GM21360 (cell line): ENCODE measurements at regions not wholly inside any gene's neighbourhood (a gene's known extent, or its start where the extent isn't known, plus 50 kb on each side); places are given as distances from the start of the nearest gene placed in this dataset.
"Not testable (repeated sequence)": the region's sequence is repeated elsewhere in the genome, so short reads cannot be mapped to it uniquely, and the experiment has no call there.

ENCODE experiments used
- ATAC-seq: cut with Tn5 transposase; IDR thresholded peaks from one replicate; pipeline ENCODE4 v1.9.1; 2021; ENCODE audit warnings: mild to moderate bottlenecking, moderate library complexity; ENCODE audit not compliant: unreplicated experiment

DNA sequence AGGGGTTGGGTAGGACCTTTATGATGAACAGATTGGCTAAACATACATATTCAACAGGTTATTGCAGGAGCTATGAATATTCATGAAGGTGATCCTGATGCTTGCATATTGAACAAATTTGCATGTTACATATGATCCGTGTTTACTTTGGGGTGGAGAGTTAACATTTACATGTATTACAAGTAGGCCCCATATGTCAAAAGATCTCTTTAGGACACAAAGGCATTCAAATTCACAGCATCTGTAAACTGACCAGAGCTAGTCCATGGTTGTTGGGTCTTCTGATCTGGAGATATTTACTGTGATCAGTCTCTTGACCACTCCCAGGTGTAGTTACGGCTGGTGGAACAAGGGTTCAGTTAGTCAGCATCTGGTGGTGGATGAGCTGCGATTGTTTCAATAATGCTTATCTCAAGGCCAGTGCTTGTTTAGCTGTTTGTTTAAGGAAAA lies 80.4 kb downstream of the PMAIP1 start:
- no peak for ATAC-seq

DNA sequence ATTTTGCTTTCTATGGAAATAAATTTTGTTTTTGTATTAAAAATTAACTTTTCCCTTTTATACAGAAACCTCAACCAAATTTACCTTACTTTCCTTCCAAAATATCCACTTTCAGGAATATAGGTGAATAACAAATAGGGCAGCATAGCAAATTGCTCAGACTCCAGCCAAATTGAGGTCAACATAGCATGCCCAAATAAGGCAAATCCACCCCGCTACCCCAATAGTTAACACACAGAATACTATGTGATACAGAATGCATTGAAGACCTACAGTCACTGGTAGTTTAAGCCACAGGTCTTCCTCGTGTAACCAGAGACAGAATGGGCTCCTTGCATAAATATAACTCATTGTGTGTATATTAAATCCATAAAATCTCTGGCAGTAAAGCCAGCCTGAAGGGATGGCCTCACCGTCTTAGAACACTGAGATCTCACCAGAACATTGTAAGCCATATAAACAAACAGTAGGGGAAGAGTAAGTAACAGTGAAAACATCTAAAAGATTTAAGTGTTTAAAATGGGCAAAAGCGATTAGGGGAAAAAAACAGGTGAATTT lies 72.2 kb downstream of the PMAIP1 start:
- no peak for ATAC-seq

GRCh38 chr18:59971144-59971543 lies 71.3 kb downstream of the PMAIP1 start:
- ATAC-seq: peak; percentile 67

GRCh38 chr18:59969477-59970028 lies 69.8 kb downstream of the PMAIP1 start:
- ATAC-seq: not testable (repeated sequence)

GRCh38 chr18:59968583-59968982 lies 68.8 kb downstream of the PMAIP1 start:
- ATAC-seq: no peak

- no peak for ATAC-seq
Observed at GRCh38 chr18:59967878-59968277, 68.1 kb downstream of the PMAIP1 start.

DNA sequence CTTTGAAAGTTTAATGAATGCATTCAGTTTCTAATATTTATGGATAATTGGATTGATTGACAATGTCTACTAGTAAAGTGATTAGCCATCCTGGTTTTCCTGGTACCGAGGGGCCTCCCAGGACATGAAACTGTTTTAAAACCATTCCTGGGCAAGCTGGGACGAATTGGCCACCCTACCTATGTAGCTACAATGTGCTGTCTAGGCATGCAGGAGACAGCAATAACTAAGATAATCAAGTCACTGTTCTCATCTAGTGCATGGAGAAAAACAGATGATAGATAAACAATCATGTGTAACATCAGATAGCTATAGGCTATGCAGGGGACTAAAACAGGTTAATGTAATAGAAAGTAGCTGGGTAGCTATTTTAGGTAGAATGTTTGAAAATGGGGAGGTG lies 67.1 kb downstream of the PMAIP1 start:
- ATAC-seq: no peak

GRCh38 chr18:59963229-59963628 lies 63.4 kb downstream of the PMAIP1 start:
- ATAC-seq: no peak

GRCh38 chr18:59961070-59961469 lies 61.3 kb downstream of the PMAIP1 start:
- ATAC-seq: peak; percentile 81

DNA sequence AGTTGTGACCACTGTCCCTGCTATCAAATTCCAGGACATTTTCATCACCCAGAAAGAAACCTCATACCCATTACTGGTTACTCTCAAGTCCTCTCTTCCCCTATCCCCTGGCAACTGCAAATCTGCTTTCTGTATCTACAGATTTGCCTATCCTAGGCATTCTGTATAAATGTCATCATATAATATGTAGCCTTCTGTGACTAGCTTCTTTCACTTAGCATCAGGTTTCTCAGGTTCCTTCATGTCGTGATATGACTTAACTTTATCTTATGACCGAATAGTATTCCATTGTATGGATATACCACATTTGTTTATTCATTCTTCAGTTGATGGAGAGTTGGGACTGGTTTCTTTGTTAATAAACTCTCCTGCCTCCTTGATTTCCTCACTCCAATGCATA lies 60.5 kb downstream of the PMAIP1 start:
- ATAC-seq: no peak

DNA sequence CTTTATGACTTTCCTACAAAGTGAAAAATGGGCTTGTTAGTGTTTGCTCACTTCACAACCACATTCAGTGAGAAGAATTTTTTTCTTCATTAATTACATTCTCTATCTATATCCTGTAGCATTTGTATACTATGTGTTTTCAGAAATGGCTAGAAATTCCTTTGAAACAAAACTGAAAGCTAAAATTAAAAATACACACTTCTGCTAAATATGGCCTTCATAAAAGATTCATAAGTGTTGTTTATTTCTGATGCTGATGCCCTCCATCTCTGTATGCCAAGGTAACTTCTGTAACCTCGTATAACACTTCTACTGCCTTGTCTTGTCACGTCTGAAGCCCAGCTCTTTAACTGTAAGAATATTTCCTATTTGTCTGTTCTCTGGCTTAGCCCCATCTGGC lies 59.8 kb downstream of the PMAIP1 start:
- ATAC-seq: no peak

- no peak for ATAC-seq
Observed at GRCh38 chr18:59959073-59959472, 59.3 kb downstream of the PMAIP1 start.

DNA sequence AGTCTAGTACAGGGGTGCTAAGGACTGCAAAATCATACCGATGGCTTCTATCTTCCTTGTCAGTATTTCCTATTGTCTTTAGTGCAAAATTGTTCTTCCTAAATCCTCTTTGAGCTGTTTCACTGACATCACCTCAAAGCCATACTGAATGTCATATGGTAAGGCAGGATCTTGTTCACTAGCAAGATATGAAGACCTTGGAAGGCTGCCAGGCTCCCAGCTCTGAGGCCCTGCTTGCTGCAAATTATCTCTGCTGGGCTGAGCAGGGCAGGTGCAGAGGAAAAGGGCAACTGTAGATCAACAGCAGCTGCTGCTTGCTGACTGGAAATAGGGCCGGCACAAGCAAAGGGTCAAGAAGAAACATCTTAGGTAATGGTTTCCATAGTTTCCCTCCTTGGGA lies 58.2 kb downstream of the PMAIP1 start:
- ATAC-seq: peak; percentile 47

- no peak for ATAC-seq
Observed at GRCh38 chr18:59954755-59955156, 55.0 kb downstream of the PMAIP1 start.

DNA sequence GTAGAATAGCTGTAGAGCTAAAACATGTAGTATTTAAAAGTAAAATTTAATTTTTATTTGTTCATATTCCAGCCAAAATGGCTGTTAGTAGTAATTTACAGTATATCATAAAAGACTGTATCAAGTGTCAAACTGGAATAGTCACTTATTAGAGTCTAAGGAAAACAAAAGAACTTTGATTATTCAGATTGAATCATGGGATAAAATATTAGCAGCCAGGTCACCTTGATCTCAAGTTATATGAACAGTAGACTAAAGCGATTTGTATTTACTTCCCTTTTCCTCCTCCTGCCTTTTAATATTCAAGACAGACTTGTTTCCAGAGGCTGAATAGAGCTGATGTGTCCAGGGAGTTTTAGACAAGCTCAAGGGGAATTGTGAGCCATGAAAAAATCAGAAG lies 54.4 kb downstream of the PMAIP1 start:
- no peak for ATAC-seq
